SK-N-SH (cell line): ENCODE measurements at regions not wholly inside any gene's neighbourhood (a gene's known extent, or its start where the extent isn't known, plus 50 kb on each side); places are given as distances from the start of the nearest gene placed in this dataset.
"Not testable (repeated sequence)": the region's sequence is repeated elsewhere in the genome, so short reads cannot be mapped to it uniquely, and the experiment has no call there.

Experiments
- CTCF ChIP-seq: fragments of 200-600 bp; sonication (generic); IDR thresholded peaks from 2 replicates; pipeline ENCODE4 v1.6.1; 2017; ENCODE audit warnings: antibody characterized with exemption, mild to moderate bottlenecking, moderate library complexity
- RAD21 ChIP-seq: IDR thresholded peaks from 2 replicates; pipeline ENCODE4 v1.6.1; 2012; ENCODE audit warnings: mild to moderate bottlenecking, low read length
- REST ChIP-seq: IDR thresholded peaks from 2 replicates; pipeline ENCODE4 v1.6.1; 2012; ENCODE audit warnings: mild to moderate bottlenecking, low read depth, low read length, moderate library complexity
- USF2 ChIP-seq: fragments of 150-350 bp; IDR thresholded peaks from 2 replicates; pipeline ENCODE4 v1.6.1; 2017; ENCODE audit warnings: antibody characterized with exemption, low read length, low read depth, borderline replicate concordance

- not testable (repeated sequence) for TF ChIP-seq USF2, RAD21, CTCF, REST
Observed at GRCh38 chr21:5095628-5096027, 5425.8 kb upstream of the TPTE start.
